Tibial nerve (tissue), 3 donors: ENCODE measurements at regions not wholly inside any gene's neighbourhood (a gene's known extent, or its start where the extent isn't known, plus 50 kb on each side); places are given as distances from the start of the nearest gene placed in this dataset.

Source experiments
- POLR2A ChIP-seq, 2 donors: fragments of 450-650 bp; IDR thresholded peaks; one replicate each; pipeline ENCODE4 v1.6.1; 2017; ENCODE audit warnings: antibody characterized with exemption in 2 of 2, mild to moderate bottlenecking in 2 of 2, moderate library complexity in 2 of 2
- TF ChIP-seq, protein P1 (sequence below), 5 experiments: fragments of 200-600 bp in 3 of 5; fragments of 450-650 bp in 2 of 5; sonication (generic) in 3 of 5; IDR thresholded peaks; one replicate each; pipeline ENCODE4 v1.5.1; 2016 to 2019; ENCODE audit warnings: antibody characterized with exemption in 5 of 5, mild to moderate bottlenecking in 3 of 5, moderate library complexity in 2 of 5

DNA sequence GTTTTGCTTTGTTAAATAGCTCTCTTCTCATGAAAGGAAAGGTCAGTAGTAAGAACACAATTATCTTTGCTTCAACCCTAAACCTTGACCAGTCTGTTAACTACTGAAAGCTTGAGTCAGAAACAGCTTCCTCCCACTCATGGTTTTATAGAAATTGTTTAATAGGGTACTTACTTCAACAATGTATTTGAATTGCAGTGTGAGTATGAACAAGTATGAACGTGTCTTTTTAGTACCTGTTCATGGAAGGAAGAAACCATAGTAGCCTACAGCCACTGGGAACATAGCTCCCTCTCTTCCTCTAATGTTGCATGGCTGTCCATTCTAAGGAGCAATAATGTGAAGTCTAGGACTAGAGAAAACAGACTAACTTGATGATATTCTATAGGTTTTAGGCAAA lies 311.0 kb downstream of the MCTP2 start:
- TF ChIP-seq, protein P1, sequence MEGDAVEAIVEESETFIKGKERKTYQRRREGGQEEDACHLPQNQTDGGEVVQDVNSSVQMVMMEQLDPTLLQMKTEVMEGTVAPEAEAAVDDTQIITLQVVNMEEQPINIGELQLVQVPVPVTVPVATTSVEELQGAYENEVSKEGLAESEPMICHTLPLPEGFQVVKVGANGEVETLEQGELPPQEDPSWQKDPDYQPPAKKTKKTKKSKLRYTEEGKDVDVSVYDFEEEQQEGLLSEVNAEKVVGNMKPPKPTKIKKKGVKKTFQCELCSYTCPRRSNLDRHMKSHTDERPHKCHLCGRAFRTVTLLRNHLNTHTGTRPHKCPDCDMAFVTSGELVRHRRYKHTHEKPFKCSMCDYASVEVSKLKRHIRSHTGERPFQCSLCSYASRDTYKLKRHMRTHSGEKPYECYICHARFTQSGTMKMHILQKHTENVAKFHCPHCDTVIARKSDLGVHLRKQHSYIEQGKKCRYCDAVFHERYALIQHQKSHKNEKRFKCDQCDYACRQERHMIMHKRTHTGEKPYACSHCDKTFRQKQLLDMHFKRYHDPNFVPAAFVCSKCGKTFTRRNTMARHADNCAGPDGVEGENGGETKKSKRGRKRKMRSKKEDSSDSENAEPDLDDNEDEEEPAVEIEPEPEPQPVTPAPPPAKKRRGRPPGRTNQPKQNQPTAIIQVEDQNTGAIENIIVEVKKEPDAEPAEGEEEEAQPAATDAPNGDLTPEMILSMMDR (IDR thresholded peaks at IDR 0.05), result no peak
- no peak for TF ChIP-seq POLR2A (IDR thresholded peaks at IDR 0.05)
